SK-N-SH (cell line): ENCODE measurements at regions not wholly inside any gene's neighbourhood (a gene's known extent, or its start where the extent isn't known, plus 50 kb on each side); places are given as distances from the start of the nearest gene placed in this dataset.

Source experiments
- CTCF ChIA-PET: fragments of 300-600, 350-600 bp; formaldehyde crosslinking; extraction: SDS; loops from one replicate; lab custom pipeline; 2021; lab: Yijun Ruan, JAX
- POLR2A ChIA-PET: fragments of 350-600 bp; sonication (Branson Sonifier 250); formaldehyde crosslinking; extraction: SDS; loops from one replicate; lab custom pipeline; 2020; ENCODE audit warnings: antibody characterized with exemption, inconsistent platforms; lab: Yijun Ruan, JAX
- DNase-seq: peaks from one replicate; pipeline ENCODE4 v3.0.0; 2012
- H2AFZ ChIP-seq: fragments of 200-600 bp; sonication (generic); 2 replicates; pipeline ENCODE4 v1.8.1; 2016; ENCODE audit warnings: antibody characterized with exemption, mild to moderate bottlenecking, low read depth
- H3F3A ChIP-seq: fragments of 200-600 bp; sonication (generic); replicated peaks from 2 replicates; pipeline ENCODE3; 2016; ENCODE audit warnings: antibody characterized with exemption, mild to moderate bottlenecking; ENCODE audit not compliant: insufficient read depth
- H3K27ac ChIP-seq, 2 experiments: fragments of 200-500 bp in 1 of 2; fragments of 200-600 bp in 1 of 2; sonication (Bioruptor generic) in 1 of 2; sonication (generic), shearing (Covaris generic) in 1 of 2; 2 replicates each; pipeline versions ENCODE4 v1.5.1 to v1.6.1; 2014 to 2016; ENCODE audit warnings: low read depth in 2 of 2, inconsistent platforms in 1 of 2, low read length in 1 of 2, mild to moderate bottlenecking in 1 of 2, mixed read lengths in 1 of 2
- H3K27me3 ChIP-seq: fragments of 200-600 bp; sonication (generic), shearing (Covaris generic); 2 replicates; pipeline ENCODE4 v1.6.1; 2016; ENCODE audit warnings: mixed run types; ENCODE audit not compliant: insufficient read depth
- H3K36me3 ChIP-seq, 2 experiments: fragments of 200-500 bp in 1 of 2; fragments of 200-600 bp in 1 of 2; sonication (Bioruptor generic) in 1 of 2; sonication (generic) in 1 of 2; replicated peaks in 1 of 2; 2 replicates each; pipeline versions ENCODE3 to v1.5.1; 2014 to 2016; ENCODE audit warnings: low read length in 1 of 2, mild to moderate bottlenecking in 1 of 2; ENCODE audit not compliant: insufficient read depth in 2 of 2, control insufficient read depth in 1 of 2
- H3K4me1 ChIP-seq, 2 experiments: fragments of 200-500 bp in 1 of 2; fragments of 200-600 bp in 1 of 2; sonication (Bioruptor generic) in 1 of 2; sonication (generic), shearing (Covaris generic) in 1 of 2; 2 replicates each; pipeline versions ENCODE4 v1.5.1 to v1.6.1; 2014 to 2016; ENCODE audit warnings: low read depth in 1 of 2, low read length in 1 of 2, mixed run types in 1 of 2; ENCODE audit not compliant: insufficient read depth in 2 of 2, control insufficient read depth in 1 of 2
- H3K4me2 ChIP-seq: fragments of 200-600 bp; sonication (generic), shearing (Covaris generic); 2 replicates; pipeline ENCODE4 v1.6.1; 2017; ENCODE audit warnings: mixed run types
- H3K4me3 ChIP-seq, 2 experiments: fragments of 200-500 bp in 1 of 2; fragments of 200-600 bp in 1 of 2; sonication (Bioruptor generic) in 1 of 2; sonication (generic), shearing (Covaris generic) in 1 of 2; 2 replicates each; pipeline versions ENCODE4 v1.5.1 to v1.8.1; 2014 to 2016; ENCODE audit warnings: low read depth in 2 of 2, inconsistent platforms in 1 of 2, low read length in 1 of 2, mild to moderate bottlenecking in 1 of 2, mixed read lengths in 1 of 2, moderate library complexity in 1 of 2
- H3K79me2 ChIP-seq: fragments of 200-600 bp; sonication (generic); 2 replicates; pipeline ENCODE4 v1.8.1; 2017; ENCODE audit warnings: mild to moderate bottlenecking; ENCODE audit not compliant: insufficient read depth
- H3K9ac ChIP-seq: fragments of 200-600 bp; sonication (generic); 2 replicates; pipeline ENCODE4 v1.6.1; 2017; ENCODE audit warnings: mixed run types
- H3K9me2 ChIP-seq: fragments of 200-600 bp; sonication (generic); 2 replicates; pipeline ENCODE4 v1.6.1; 2017; ENCODE audit warnings: mixed run types
- H3K9me3 ChIP-seq: fragments of 200-600 bp; sonication (generic); 2 replicates; pipeline ENCODE4 v1.6.1; 2017; ENCODE audit warnings: mixed run types, mild to moderate bottlenecking, moderate library complexity
- H4K20me1 ChIP-seq: fragments of 200-600 bp; sonication (generic); 2 replicates; pipeline ENCODE4 v1.6.1; 2017; ENCODE audit warnings: mild to moderate bottlenecking, mixed run types; ENCODE audit not compliant: insufficient read depth
- CTCF ChIP-seq: fragments of 200-600 bp; sonication (generic); IDR thresholded peaks from 2 replicates; pipeline ENCODE4 v1.6.1; 2017; ENCODE audit warnings: antibody characterized with exemption, mild to moderate bottlenecking, moderate library complexity
- FOSL2 ChIP-seq: IDR thresholded peaks from 2 replicates; pipeline ENCODE4 v1.4.0; 2012; ENCODE audit warnings: low read depth, mild to moderate bottlenecking, moderate library complexity, borderline replicate concordance
- GATA2 ChIP-seq: sonication (generic); formaldehyde crosslinking; IDR thresholded peaks from 2 replicates; pipeline ENCODE4 v1.5.0; 2020; ENCODE audit warnings: mild to moderate bottlenecking, missing genetic modification reagents
- JUND ChIP-seq: IDR thresholded peaks from 2 replicates; pipeline ENCODE4 v1.4.0; 2012
- NFIC ChIP-seq: IDR thresholded peaks from 2 replicates; pipeline ENCODE4 v1.4.0; 2012; ENCODE audit warnings: borderline replicate concordance
- NRF1 ChIP-seq: IDR thresholded peaks from 2 replicates; pipeline ENCODE4 v1.6.1; 2012; ENCODE audit warnings: low read depth, mild to moderate bottlenecking, low read length
- POLR2AphosphoS5 ChIP-seq: IDR thresholded peaks from 2 replicates; pipeline ENCODE4 v1.6.1; 2012; ENCODE audit warnings: low read depth, low read length
- RFX5 ChIP-seq: IDR thresholded peaks from 2 replicates; pipeline ENCODE4 v1.6.1; 2012; ENCODE audit warnings: mild to moderate bottlenecking, improper control_type of control experiment, low read length
- SIN3A ChIP-seq: IDR thresholded peaks from 2 replicates; pipeline ENCODE4 v1.6.1; 2012; ENCODE audit warnings: low read depth, mild to moderate bottlenecking, low read length, moderate library complexity, borderline replicate concordance
- TAF1 ChIP-seq: IDR thresholded peaks from 2 replicates; pipeline ENCODE4 v1.6.1; 2012; ENCODE audit warnings: low read depth, mild to moderate bottlenecking, low read length, moderate library complexity, borderline replicate concordance
- WGBS: methylation state at CpG from one replicate; pipeline ENCODE4 v1.1.6; 2017; ENCODE audit warnings: low lambda C conversion rate; 5-methylcytosine and 5-hydroxymethylcytosine counted together
- TF ChIP-seq, protein P1 (sequence below): fragments of 150-350 bp; IDR thresholded peaks from 2 replicates; pipeline ENCODE4 v1.6.1; 2016; ENCODE audit warnings: mild to moderate bottlenecking, low read depth, low read length
- TF ChIP-seq, protein P2 (sequence below): IDR thresholded peaks from 2 replicates; pipeline ENCODE4 v1.4.0; 2012; ENCODE audit warnings: low read depth, borderline replicate concordance
- TF ChIP-seq, protein P3 (sequence below): IDR thresholded peaks from 2 replicates; pipeline ENCODE4 v1.4.0; 2012; ENCODE audit warnings: low read depth
- TF ChIP-seq, protein P4 (sequence below): IDR thresholded peaks from 2 replicates; pipeline ENCODE4 v1.4.0; 2012; ENCODE audit warnings: low read depth, borderline replicate concordance

DNA sequence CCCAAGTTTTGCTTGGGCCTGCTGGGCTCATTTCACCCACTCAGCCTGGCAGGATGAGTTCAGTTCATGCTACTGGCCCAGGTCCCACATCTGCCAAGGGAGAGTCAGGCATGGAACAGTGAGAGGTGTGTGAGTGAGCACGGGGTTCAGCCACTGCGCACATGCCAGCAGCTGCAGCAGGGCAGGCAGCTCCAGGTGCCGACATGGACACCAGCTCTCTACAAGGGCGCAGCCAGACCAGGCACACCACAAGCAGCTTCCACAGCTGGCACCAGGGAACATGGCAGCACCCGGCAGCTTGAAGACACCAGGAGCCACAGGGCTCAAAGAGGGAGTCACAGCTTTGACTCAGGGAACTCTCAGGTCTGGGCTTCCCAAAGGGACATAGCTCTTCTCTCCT lies 938.0 kb downstream of the SORCS3 start:
- no peak overlapping the region for H3K4me2 ChIP-seq
- no peak overlapping the region for H3K27ac ChIP-seq
- H3K9me3 ChIP-seq: no peaks in the 10 kb centered on the region
- H3K4me3 ChIP-seq: no peak overlapping the region
- H3K27me3 ChIP-seq: no peaks in the 10 kb centered on the region
- no peak for TF ChIP-seq TAF1
- TF ChIP-seq, protein P1, sequence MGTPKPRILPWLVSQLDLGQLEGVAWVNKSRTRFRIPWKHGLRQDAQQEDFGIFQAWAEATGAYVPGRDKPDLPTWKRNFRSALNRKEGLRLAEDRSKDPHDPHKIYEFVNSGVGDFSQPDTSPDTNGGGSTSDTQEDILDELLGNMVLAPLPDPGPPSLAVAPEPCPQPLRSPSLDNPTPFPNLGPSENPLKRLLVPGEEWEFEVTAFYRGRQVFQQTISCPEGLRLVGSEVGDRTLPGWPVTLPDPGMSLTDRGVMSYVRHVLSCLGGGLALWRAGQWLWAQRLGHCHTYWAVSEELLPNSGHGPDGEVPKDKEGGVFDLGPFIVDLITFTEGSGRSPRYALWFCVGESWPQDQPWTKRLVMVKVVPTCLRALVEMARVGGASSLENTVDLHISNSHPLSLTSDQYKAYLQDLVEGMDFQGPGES: no peak
- no peak for TF ChIP-seq FOSL2
- TF ChIP-seq, protein P2, sequence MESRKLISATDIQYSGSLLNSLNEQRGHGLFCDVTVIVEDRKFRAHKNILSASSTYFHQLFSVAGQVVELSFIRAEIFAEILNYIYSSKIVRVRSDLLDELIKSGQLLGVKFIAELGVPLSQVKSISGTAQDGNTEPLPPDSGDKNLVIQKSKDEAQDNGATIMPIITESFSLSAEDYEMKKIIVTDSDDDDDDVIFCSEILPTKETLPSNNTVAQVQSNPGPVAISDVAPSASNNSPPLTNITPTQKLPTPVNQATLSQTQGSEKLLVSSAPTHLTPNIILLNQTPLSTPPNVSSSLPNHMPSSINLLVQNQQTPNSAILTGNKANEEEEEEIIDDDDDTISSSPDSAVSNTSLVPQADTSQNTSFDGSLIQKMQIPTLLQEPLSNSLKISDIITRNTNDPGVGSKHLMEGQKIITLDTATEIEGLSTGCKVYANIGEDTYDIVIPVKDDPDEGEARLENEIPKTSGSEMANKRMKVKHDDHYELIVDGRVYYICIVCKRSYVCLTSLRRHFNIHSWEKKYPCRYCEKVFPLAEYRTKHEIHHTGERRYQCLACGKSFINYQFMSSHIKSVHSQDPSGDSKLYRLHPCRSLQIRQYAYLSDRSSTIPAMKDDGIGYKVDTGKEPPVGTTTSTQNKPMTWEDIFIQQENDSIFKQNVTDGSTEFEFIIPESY: no peak
- TF ChIP-seq NFIC: no peak
- TF ChIP-seq GATA2 (CRISPR knock-in tag): no peak
- no peak for TF ChIP-seq CTCF
- TF ChIP-seq RFX5: no peak
- no peak for TF ChIP-seq NRF1
- TF ChIP-seq, protein P3, sequence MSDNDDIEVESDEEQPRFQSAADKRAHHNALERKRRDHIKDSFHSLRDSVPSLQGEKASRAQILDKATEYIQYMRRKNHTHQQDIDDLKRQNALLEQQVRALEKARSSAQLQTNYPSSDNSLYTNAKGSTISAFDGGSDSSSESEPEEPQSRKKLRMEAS: no peak
- TF ChIP-seq JUND: no peak
- no peak for TF ChIP-seq POLR2AphosphoS5
- TF ChIP-seq SIN3A: no peak
- TF ChIP-seq, protein P4, sequence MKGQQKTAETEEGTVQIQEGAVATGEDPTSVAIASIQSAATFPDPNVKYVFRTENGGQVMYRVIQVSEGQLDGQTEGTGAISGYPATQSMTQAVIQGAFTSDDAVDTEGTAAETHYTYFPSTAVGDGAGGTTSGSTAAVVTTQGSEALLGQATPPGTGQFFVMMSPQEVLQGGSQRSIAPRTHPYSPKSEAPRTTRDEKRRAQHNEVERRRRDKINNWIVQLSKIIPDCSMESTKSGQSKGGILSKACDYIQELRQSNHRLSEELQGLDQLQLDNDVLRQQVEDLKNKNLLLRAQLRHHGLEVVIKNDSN: no peak
- CTCF ChIA-PET: no interaction called here
- H3F3A ChIP-seq: no peaks in the 10 kb centered on the region
- H3K36me3 ChIP-seq: no peaks in the 10 kb centered on the region
- H4K20me1 ChIP-seq: no peaks in the 10 kb centered on the region
- no peak overlapping the region for H2AFZ ChIP-seq
- no peaks in the 10 kb centered on the region for H3K9me2 ChIP-seq
- POLR2A ChIA-PET: no interaction called here
- H3K4me1 ChIP-seq: no peaks in the 10 kb centered on the region
- 33% methylated on average over 1 of the region's 5 CpGs for WGBS
- no peak for DNase-seq
- H3K79me2 ChIP-seq: no peaks in the 10 kb centered on the region
- H3K9ac ChIP-seq: no peak overlapping the region
